ENCODE measurements at regions not wholly inside any gene's neighbourhood (a gene's known extent, or its start where the extent isn't known, plus 50 kb on each side); places are given as distances from the start of the nearest gene placed in this dataset.

DNA sequence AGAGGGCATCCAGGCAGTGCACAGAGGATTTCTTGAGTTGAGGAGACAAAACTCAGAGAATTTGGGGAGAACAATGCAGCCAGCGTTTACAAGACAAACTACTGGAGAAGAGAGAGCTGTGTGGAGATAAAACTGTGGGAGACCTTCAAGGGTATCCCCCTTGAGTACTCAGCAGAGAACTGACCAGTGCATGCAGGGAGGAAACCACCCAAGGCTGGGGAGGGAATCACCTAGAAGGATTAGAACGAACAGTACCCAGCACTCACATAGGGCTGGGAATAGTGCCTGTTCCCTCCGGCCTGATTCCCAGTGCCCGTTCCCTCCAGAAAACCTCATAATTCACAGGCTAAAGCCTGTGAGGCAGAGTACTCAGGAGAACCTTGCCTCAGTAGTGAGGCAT lies 61.9 kb upstream of the YPEL5 start:
- no peaks in the 10 kb centered on the region for H3K79me2 ChIP-seq (ENCODE audit: low read depth)
- ChIA-PET CTCF (no interaction called here), POLR2A (ENCODE audit: unreplicated experiment) (no interaction called here)
- no peak overlapping the region for H3K27ac ChIP-seq
- H3K4me3 ChIP-seq: no peak overlapping the region
- no peaks in the 10 kb centered on the region for H3K9me2 ChIP-seq (ENCODE audit: insufficient read depth)
- no peak overlapping the region for H2AFZ ChIP-seq
- no peaks in the 10 kb centered on the region for H3K9me3 ChIP-seq (ENCODE audit: insufficient read depth, low read depth)
- no peaks in the 10 kb centered on the region for H3K4me1 ChIP-seq (replicated peaks; ENCODE audit: insufficient read depth)
- no peaks in the 10 kb centered on the region for H3K36me3 ChIP-seq (ENCODE audit: low read depth)
- H4K20me1 ChIP-seq (ENCODE audit: insufficient read depth): no peaks in the 10 kb centered on the region
- BruUV-seq (replicated peaks): no TSS peak
- H3K4me2 ChIP-seq: no peak overlapping the region
- DNase-seq: no peak
- no peaks in the 10 kb centered on the region for H3F3A ChIP-seq (ENCODE audit: insufficient read depth, low read depth)
- H3K27me3 ChIP-seq (ENCODE audit: insufficient read depth, low read depth): peaks cover 96% of the 10 kb centered on the region
- TF ChIP-seq, protein P1, sequence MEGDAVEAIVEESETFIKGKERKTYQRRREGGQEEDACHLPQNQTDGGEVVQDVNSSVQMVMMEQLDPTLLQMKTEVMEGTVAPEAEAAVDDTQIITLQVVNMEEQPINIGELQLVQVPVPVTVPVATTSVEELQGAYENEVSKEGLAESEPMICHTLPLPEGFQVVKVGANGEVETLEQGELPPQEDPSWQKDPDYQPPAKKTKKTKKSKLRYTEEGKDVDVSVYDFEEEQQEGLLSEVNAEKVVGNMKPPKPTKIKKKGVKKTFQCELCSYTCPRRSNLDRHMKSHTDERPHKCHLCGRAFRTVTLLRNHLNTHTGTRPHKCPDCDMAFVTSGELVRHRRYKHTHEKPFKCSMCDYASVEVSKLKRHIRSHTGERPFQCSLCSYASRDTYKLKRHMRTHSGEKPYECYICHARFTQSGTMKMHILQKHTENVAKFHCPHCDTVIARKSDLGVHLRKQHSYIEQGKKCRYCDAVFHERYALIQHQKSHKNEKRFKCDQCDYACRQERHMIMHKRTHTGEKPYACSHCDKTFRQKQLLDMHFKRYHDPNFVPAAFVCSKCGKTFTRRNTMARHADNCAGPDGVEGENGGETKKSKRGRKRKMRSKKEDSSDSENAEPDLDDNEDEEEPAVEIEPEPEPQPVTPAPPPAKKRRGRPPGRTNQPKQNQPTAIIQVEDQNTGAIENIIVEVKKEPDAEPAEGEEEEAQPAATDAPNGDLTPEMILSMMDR (conservative IDR thresholded peaks at IDR 0.05): no peak
- TF ChIP-seq EZH2 (IDR thresholded peaks at IDR 0.05; ENCODE audit: low read depth): no peak
- intact Hi-C loops (cut with micrococcal nuclease; ENCODE audit: unreplicated experiment): no loop called here

DNA sequence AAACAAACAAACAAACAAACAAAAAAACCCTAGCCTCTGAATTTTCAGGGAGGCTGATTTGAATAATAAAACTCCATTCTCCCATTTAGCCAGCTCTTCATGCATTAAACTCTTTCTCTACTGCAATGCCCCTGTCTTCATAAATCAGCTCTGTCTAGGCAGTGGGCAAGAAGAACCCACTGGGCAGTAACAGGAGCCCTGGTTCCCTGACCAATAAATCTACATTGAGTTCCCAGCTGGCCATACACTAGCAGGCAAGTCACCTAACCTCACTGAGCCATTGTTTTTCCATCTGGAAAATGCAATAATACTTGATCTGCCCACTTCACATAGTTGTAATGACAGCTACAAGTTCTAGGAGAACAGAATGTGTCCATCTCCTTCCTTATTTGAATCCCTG lies 57.6 kb upstream of the YPEL5 start:
- no peaks in the 10 kb centered on the region for H4K20me1 ChIP-seq (ENCODE audit: insufficient read depth)
- H3K9me3 ChIP-seq (ENCODE audit: insufficient read depth, low read depth): no peaks in the 10 kb centered on the region
- no peaks in the 10 kb centered on the region for H3K9me2 ChIP-seq (ENCODE audit: insufficient read depth)
- no peak overlapping the region for H3K4me2 ChIP-seq
- H3K27me3 ChIP-seq (ENCODE audit: insufficient read depth, low read depth): peaks cover 67% of the 10 kb centered on the region
- TF ChIP-seq, protein P1 (conservative IDR thresholded peaks at IDR 0.05): no peak
- BruUV-seq (replicated peaks): no TSS peak
- intact Hi-C loops (cut with micrococcal nuclease; ENCODE audit: unreplicated experiment): no loop called here
- no peak for DNase-seq
- no peaks in the 10 kb centered on the region for H3K36me3 ChIP-seq (ENCODE audit: low read depth)
- H3K79me2 ChIP-seq (ENCODE audit: low read depth): no peaks in the 10 kb centered on the region
- no peak overlapping the region for H3K4me3 ChIP-seq
- H3K4me1 ChIP-seq (replicated peaks; ENCODE audit: insufficient read depth): no peaks in the 10 kb centered on the region
- no peaks in the 10 kb centered on the region for H3F3A ChIP-seq (ENCODE audit: insufficient read depth, low read depth)
- no peak overlapping the region for H2AFZ ChIP-seq
- ChIA-PET CTCF (no interaction called here), POLR2A (ENCODE audit: unreplicated experiment) (no interaction called here)
- no peak overlapping the region for H3K27ac ChIP-seq

- no peak for DNase-seq
- H3K4me2 ChIP-seq: no peak overlapping the region
- H3K27ac ChIP-seq: no peak overlapping the region
- intact Hi-C loops (cut with micrococcal nuclease; ENCODE audit: unreplicated experiment): no loop called here
- no peaks in the 10 kb centered on the region for H3K9me2 ChIP-seq (ENCODE audit: insufficient read depth)
- BruUV-seq (replicated peaks): no TSS peak
- H2AFZ ChIP-seq: no peak overlapping the region
- H3K4me3 ChIP-seq: no peak overlapping the region
- no peaks in the 10 kb centered on the region for H3K36me3 ChIP-seq (ENCODE audit: low read depth)
- H3K4me1 ChIP-seq (replicated peaks; ENCODE audit: insufficient read depth): no peaks in the 10 kb centered on the region
- H4K20me1 ChIP-seq (ENCODE audit: insufficient read depth): no peaks in the 10 kb centered on the region
- ChIA-PET POLR2A (ENCODE audit: unreplicated experiment) (no interaction called here), CTCF (no interaction called here)
- peaks cover 46% of the 10 kb centered on the region for H3K27me3 ChIP-seq (ENCODE audit: insufficient read depth, low read depth)
- H3K9me3 ChIP-seq (ENCODE audit: insufficient read depth, low read depth): no peaks in the 10 kb centered on the region
- no peaks in the 10 kb centered on the region for H3K79me2 ChIP-seq (ENCODE audit: low read depth)
- TF ChIP-seq, protein P1 (conservative IDR thresholded peaks at IDR 0.05): no peak
- no peak for TF ChIP-seq EZH2 (IDR thresholded peaks at IDR 0.05; ENCODE audit: low read depth)
- H3F3A ChIP-seq (ENCODE audit: insufficient read depth, low read depth): no peaks in the 10 kb centered on the region
Observed at GRCh38 chr2:30095402-30095801, 51.4 kb upstream of the YPEL5 start.

All from PC-9 (cell line).